ENCODE measurements at regions not wholly inside any gene's neighbourhood (a gene's known extent, or its start where the extent isn't known, plus 50 kb on each side); places are given as distances from the start of the nearest gene placed in this dataset.

- H3K79me2 ChIP-seq (replicated peaks; ENCODE audit: insufficient read depth, low read length): no peaks in the 10 kb centered on the region
- H3K27ac ChIP-seq (ENCODE audit: low read length): no peak overlapping the region
- no peaks in the 10 kb centered on the region for H4K20me1 ChIP-seq (ENCODE audit: insufficient read depth)
- H3K9ac ChIP-seq (ENCODE audit: low read length): no peak overlapping the region
- H3K4me2 ChIP-seq (ENCODE audit: low read length): no peak overlapping the region
- H3F3A ChIP-seq (ENCODE audit: insufficient read depth, low read length, poor library complexity, severe bottlenecking): no peaks in the 10 kb centered on the region
- H3K9me2 ChIP-seq (ENCODE audit: insufficient read depth, low read length): no peaks in the 10 kb centered on the region
- no peak overlapping the region for H3K4me3 ChIP-seq (ENCODE audit: low read length)
- H3K36me3 ChIP-seq (ENCODE audit: insufficient read depth, low read length): no peaks in the 10 kb centered on the region
- H3K27me3 ChIP-seq (ENCODE audit: insufficient read depth, low read depth, low read length): no peaks in the 10 kb centered on the region
- no peaks in the 10 kb centered on the region for H3K9me3 ChIP-seq (ENCODE audit: low read length)
- TF ChIP-seq CTCF (IDR thresholded peaks at IDR 0.05; ENCODE audit: poor library complexity, severe bottlenecking) (no peak), SMC3 (conservative IDR thresholded peaks at IDR 0.05; ENCODE audit: poor library complexity) (no peak), EZH2 (IDR thresholded peaks at IDR 0.05; ENCODE audit: borderline replicate concordance, insufficient read depth, low read length, poor library complexity, severe bottlenecking) (no peak), RAD21 (conservative IDR thresholded peaks at IDR 0.05) (no peak), EP300 (conservative IDR thresholded peaks at IDR 0.05; ENCODE audit: poor library complexity, severe bottlenecking) (no peak), TAF1 (IDR thresholded peaks at IDR 0.05; ENCODE audit: low read depth) (no peak), MXI1 (conservative IDR thresholded peaks at IDR 0.05; ENCODE audit: poor library complexity, severe bottlenecking) (no peak), REST (IDR thresholded peaks at IDR 0.05; ENCODE audit: borderline replicate concordance) (no peak), POLR2AphosphoS5 (IDR thresholded peaks at IDR 0.05) (no peak)
- no peak overlapping the region for H2AFZ ChIP-seq (ENCODE audit: low read depth, low read length)
Measured at GRCh38 chr6:155706341-155706740, 250.7 kb upstream of the NOX3 start.

GRCh38 chr6:155701342-155701741, 245.7 kb upstream of the NOX3 start:
- no peak overlapping the region for H2AFZ ChIP-seq (ENCODE audit: low read depth, low read length)
- H4K20me1 ChIP-seq (ENCODE audit: insufficient read depth): no peaks in the 10 kb centered on the region
- no peak overlapping the region for H3K4me3 ChIP-seq (ENCODE audit: low read length)
- no peaks in the 10 kb centered on the region for H3K79me2 ChIP-seq (replicated peaks; ENCODE audit: insufficient read depth, low read length)
- no peak overlapping the region for H3K4me2 ChIP-seq (ENCODE audit: low read length)
- TF ChIP-seq CTCF (IDR thresholded peaks at IDR 0.05; ENCODE audit: poor library complexity, severe bottlenecking) (no peak), REST (IDR thresholded peaks at IDR 0.05; ENCODE audit: borderline replicate concordance) (no peak), SMC3 (conservative IDR thresholded peaks at IDR 0.05; ENCODE audit: poor library complexity) (no peak), POLR2AphosphoS5 (IDR thresholded peaks at IDR 0.05) (no peak), RAD21 (conservative IDR thresholded peaks at IDR 0.05) (no peak), TAF1 (IDR thresholded peaks at IDR 0.05; ENCODE audit: low read depth) (no peak), MXI1 (conservative IDR thresholded peaks at IDR 0.05; ENCODE audit: poor library complexity, severe bottlenecking) (no peak), EP300 (conservative IDR thresholded peaks at IDR 0.05; ENCODE audit: poor library complexity, severe bottlenecking) (no peak)
- no peaks in the 10 kb centered on the region for H3K9me2 ChIP-seq (ENCODE audit: insufficient read depth, low read length)
- H3K36me3 ChIP-seq (ENCODE audit: insufficient read depth, low read length): no peaks in the 10 kb centered on the region
- no peak overlapping the region for H3K9ac ChIP-seq (ENCODE audit: low read length)
- H3K27me3 ChIP-seq (ENCODE audit: insufficient read depth, low read depth, low read length): no peaks in the 10 kb centered on the region
- H3F3A ChIP-seq (ENCODE audit: insufficient read depth, low read length, poor library complexity, severe bottlenecking): no peaks in the 10 kb centered on the region
- H3K27ac ChIP-seq (ENCODE audit: low read length): no peak overlapping the region
- no peaks in the 10 kb centered on the region for H3K9me3 ChIP-seq (ENCODE audit: low read length)

Measured in neural cell (in vitro differentiated cells).